Keratinocyte (primary cell): ENCODE measurements at regions not wholly inside any gene's neighbourhood (a gene's known extent, or its start where the extent isn't known, plus 50 kb on each side); places are given as distances from the start of the nearest gene placed in this dataset.

ENCODE experiments used
- DNase-seq: peaks from one replicate; pipeline ENCODE4 v3.0.0-alpha.2; 2011; ENCODE audit warnings: low read depth, missing footprints, low spot score
- FAIRE-seq: peaks from 2 replicates; lab custom pipeline; 2011; peaks lifted over from hg19 to GRCh38; lab: Jason Lieb, UNC
- H2AFZ ChIP-seq: 2 replicates; pipeline ENCODE4 v1.6.0; 2012; ENCODE audit warnings: low read length, control low read depth, inconsistent platforms; ENCODE audit not compliant: control insufficient read depth
- H3K27ac ChIP-seq: 2 replicates; pipeline ENCODE4 v1.5.1; 2011; ENCODE audit warnings: low read length; ENCODE audit not compliant: control insufficient read depth, insufficient read depth
- H3K27me3 ChIP-seq: 3 replicates; pipeline ENCODE4 v1.6.0; 2011; ENCODE audit warnings: low read length; ENCODE audit not compliant: control insufficient read depth, insufficient read depth; ENCODE audit errors: extremely low read depth
- H3K36me3 ChIP-seq, 2 experiments: 2 replicates in 1 of 2; 3 replicates in 1 of 2; pipeline ENCODE4 v1.5.1; 2011; ENCODE audit warnings: low read length in 2 of 2, mild to moderate bottlenecking in 1 of 2; ENCODE audit not compliant: control insufficient read depth in 2 of 2, insufficient read depth in 2 of 2; ENCODE audit errors: extremely low read depth in 1 of 2
- H3K4me1 ChIP-seq: 3 replicates; pipeline ENCODE4 v1.5.1; 2011; ENCODE audit warnings: low read length; ENCODE audit not compliant: control insufficient read depth, insufficient read depth; ENCODE audit errors: extremely low read depth
- H3K4me2 ChIP-seq: 3 replicates; pipeline ENCODE4 v1.6.0; 2011; ENCODE audit warnings: low read depth, low read length; ENCODE audit not compliant: control insufficient read depth, insufficient read depth; ENCODE audit errors: extremely low read depth
- H3K4me3 ChIP-seq, 3 experiments: fragments of 200-600 bp in 1 of 3; sonication (generic) in 1 of 3; 2 replicates in 2 of 3; 3 replicates in 1 of 3; pipeline ENCODE4 v1.5.1; 2011 to 2016; ENCODE audit warnings: low read length in 3 of 3, mild to moderate bottlenecking in 3 of 3, control low read depth in 2 of 3, inconsistent platforms in 1 of 3, low read depth in 1 of 3, mixed read lengths in 1 of 3, mixed run types in 1 of 3, moderate library complexity in 1 of 3; ENCODE audit not compliant: control insufficient read depth in 2 of 3, insufficient read depth in 2 of 3; ENCODE audit errors: extremely low read depth in 1 of 3
- H3K79me2 ChIP-seq: 2 replicates; pipeline ENCODE4 v1.6.0; 2012; ENCODE audit warnings: low read length; ENCODE audit not compliant: control insufficient read depth, insufficient read depth
- H3K9ac ChIP-seq: 3 replicates; pipeline ENCODE4 v1.6.0; 2011; ENCODE audit warnings: low read length; ENCODE audit not compliant: control insufficient read depth, insufficient read depth; ENCODE audit errors: extremely low read depth
- H3K9me1 ChIP-seq: 3 replicates; pipeline ENCODE4 v1.6.0; 2011; ENCODE audit warnings: low read length; ENCODE audit not compliant: control insufficient read depth, insufficient read depth; ENCODE audit errors: extremely low read depth
- H3K9me3 ChIP-seq: 2 replicates; pipeline ENCODE4 v1.5.1; 2012; ENCODE audit warnings: low read depth, low read length; ENCODE audit not compliant: control insufficient read depth
- H4K20me1 ChIP-seq: 3 replicates; pipeline ENCODE4 v1.6.0; 2011; ENCODE audit warnings: low read length; ENCODE audit not compliant: control insufficient read depth, insufficient read depth; ENCODE audit errors: extremely low read depth
- EZH2 ChIP-seq: IDR thresholded peaks from one replicate; pipeline ENCODE4 v1.6.1; 2012; ENCODE audit warnings: inconsistent platforms, mild to moderate bottlenecking, low read length, moderate library complexity
- dilution Hi-C: fragments of 300-500 bp; cut with MboI; formaldehyde crosslinking; loops from one replicate; pipeline ENCODE4 v1.7.0; 2020; ENCODE audit warnings: low sequenced_read_pairs; ENCODE audit not compliant: extremely low pct_ligation_motif_present
- TF ChIP-seq, protein P1 (sequence below), 3 experiments: IDR thresholded peaks in 1 of 3; conservative IDR thresholded peaks in 1 of 3; optimal IDR thresholded peaks in 1 of 3; 2 replicates in 2 of 3; 3 replicates in 1 of 3; pipeline versions ENCODE3 to v1.5.1; 2011; ENCODE audit warnings: low read length in 3 of 3, mild to moderate bottlenecking in 3 of 3, moderate library complexity in 2 of 3, control low read depth in 1 of 3, inconsistent platforms in 1 of 3; ENCODE audit not compliant: insufficient read depth in 2 of 3; ENCODE audit errors: extremely low read depth in 1 of 3

DNA sequence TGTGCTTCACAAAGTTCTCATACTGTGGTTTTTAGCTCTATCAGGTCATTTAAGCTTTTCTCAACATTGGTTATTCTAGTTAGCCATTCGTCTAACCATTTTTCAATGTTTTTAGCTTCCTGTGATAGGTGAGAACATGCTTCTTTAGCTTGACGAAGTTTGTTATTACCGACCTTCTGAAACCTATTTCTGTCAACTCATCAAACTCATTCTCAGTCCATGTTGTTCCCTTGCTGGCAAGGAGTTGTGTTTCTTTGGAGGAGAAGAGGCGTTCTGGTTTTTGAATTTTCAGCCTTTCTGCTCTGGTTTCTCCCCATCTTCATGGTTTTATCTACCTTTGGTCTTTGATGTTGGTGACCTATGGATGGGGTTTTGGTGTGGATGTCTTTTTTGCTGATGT lies 120.9 kb downstream of the NFKBIZ start:
- Histone ChIP-seq H3K4me3 (no peak overlapping the region), H3K4me1 (peaks cover 14% of the 10 kb centered on the region), H3K9me1 (no peaks in the 10 kb centered on the region), H3K9me3 (no peaks in the 10 kb centered on the region), H3K36me3 (no peaks in the 10 kb centered on the region), H4K20me1 (no peaks in the 10 kb centered on the region), H2AFZ (no peak overlapping the region), H3K79me2 (no peaks in the 10 kb centered on the region), H3K9ac (no peak overlapping the region), H3K27me3 (no peaks in the 10 kb centered on the region), H3K4me2 (no peak overlapping the region), H3K27ac (no peak overlapping the region)
- dilution Hi-C loops: no loop called here
- no peak for TF ChIP-seq EZH2
- TF ChIP-seq, protein P1, sequence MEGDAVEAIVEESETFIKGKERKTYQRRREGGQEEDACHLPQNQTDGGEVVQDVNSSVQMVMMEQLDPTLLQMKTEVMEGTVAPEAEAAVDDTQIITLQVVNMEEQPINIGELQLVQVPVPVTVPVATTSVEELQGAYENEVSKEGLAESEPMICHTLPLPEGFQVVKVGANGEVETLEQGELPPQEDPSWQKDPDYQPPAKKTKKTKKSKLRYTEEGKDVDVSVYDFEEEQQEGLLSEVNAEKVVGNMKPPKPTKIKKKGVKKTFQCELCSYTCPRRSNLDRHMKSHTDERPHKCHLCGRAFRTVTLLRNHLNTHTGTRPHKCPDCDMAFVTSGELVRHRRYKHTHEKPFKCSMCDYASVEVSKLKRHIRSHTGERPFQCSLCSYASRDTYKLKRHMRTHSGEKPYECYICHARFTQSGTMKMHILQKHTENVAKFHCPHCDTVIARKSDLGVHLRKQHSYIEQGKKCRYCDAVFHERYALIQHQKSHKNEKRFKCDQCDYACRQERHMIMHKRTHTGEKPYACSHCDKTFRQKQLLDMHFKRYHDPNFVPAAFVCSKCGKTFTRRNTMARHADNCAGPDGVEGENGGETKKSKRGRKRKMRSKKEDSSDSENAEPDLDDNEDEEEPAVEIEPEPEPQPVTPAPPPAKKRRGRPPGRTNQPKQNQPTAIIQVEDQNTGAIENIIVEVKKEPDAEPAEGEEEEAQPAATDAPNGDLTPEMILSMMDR (optimal IDR thresholded peaks at IDR 0.05 in 1 of 3, IDR thresholded peaks at IDR 0.05 in 1 of 3, conservative IDR thresholded peaks at IDR 0.05 in 1 of 3; ENCODE audit: extremely low read depth in 1 of 3, insufficient read depth in 2 of 3, low read length in 3 of 3): no peak
- no peak for FAIRE-seq
- DNase-seq: no peak

DNA sequence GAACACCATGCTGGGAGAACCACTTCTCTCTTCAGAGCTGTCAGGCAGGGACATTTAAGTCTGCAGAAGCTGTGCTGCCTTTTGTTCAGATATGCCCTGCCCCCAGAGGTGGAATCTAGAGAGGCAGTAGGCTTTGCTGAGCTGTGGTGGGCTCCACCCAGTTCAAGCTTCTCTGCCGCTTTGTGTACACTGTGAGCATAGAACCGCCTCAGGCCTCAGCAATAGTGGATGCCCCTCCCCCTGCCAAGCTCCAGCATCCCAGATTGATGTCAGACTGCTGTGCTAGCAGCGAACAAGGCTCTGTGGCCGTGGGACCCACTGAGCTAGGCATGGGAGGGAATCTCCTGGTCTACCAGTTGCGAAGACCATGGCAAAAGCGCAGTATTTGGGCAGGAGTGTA lies 121.6 kb downstream of the NFKBIZ start:
- no peak overlapping the region for H3K27ac ChIP-seq
- no peak overlapping the region for H3K4me2 ChIP-seq
- TF ChIP-seq EZH2: no peak
- TF ChIP-seq, protein P1 (optimal IDR thresholded peaks at IDR 0.05 in 1 of 3, IDR thresholded peaks at IDR 0.05 in 1 of 3, conservative IDR thresholded peaks at IDR 0.05 in 1 of 3; ENCODE audit: extremely low read depth in 1 of 3, insufficient read depth in 2 of 3, low read length in 3 of 3): no peak
- no peak overlapping the region for H3K9ac ChIP-seq
- H3K9me1 ChIP-seq: no peaks in the 10 kb centered on the region
- FAIRE-seq (no peak), DNase-seq (no peak)
- no peak overlapping the region for H3K4me3 ChIP-seq
- no peak overlapping the region for H2AFZ ChIP-seq
- no peaks in the 10 kb centered on the region for H3K36me3 ChIP-seq
- H4K20me1 ChIP-seq: no peaks in the 10 kb centered on the region
- H3K27me3 ChIP-seq: no peaks in the 10 kb centered on the region
- dilution Hi-C loops: no loop called here
- peaks cover 14% of the 10 kb centered on the region for H3K4me1 ChIP-seq
- H3K9me3 ChIP-seq: no peaks in the 10 kb centered on the region
- H3K79me2 ChIP-seq: no peaks in the 10 kb centered on the region
